Tibial nerve (tissue), 3 donors: ENCODE measurements at regions not wholly inside any gene's neighbourhood (a gene's known extent, or its start where the extent isn't known, plus 50 kb on each side); places are given as distances from the start of the nearest gene placed in this dataset.

Experiments
- POLR2A ChIP-seq, 2 donors: fragments of 450-650 bp; IDR thresholded peaks; one replicate each; pipeline ENCODE4 v1.6.1; 2017; ENCODE audit warnings: antibody characterized with exemption in 2 of 2, mild to moderate bottlenecking in 2 of 2, moderate library complexity in 2 of 2
- TF ChIP-seq, protein P1 (sequence below), 5 experiments: fragments of 200-600 bp in 3 of 5; fragments of 450-650 bp in 2 of 5; sonication (generic) in 3 of 5; IDR thresholded peaks; one replicate each; pipeline ENCODE4 v1.5.1; 2016 to 2019; ENCODE audit warnings: antibody characterized with exemption in 5 of 5, mild to moderate bottlenecking in 3 of 5, moderate library complexity in 2 of 5

DNA sequence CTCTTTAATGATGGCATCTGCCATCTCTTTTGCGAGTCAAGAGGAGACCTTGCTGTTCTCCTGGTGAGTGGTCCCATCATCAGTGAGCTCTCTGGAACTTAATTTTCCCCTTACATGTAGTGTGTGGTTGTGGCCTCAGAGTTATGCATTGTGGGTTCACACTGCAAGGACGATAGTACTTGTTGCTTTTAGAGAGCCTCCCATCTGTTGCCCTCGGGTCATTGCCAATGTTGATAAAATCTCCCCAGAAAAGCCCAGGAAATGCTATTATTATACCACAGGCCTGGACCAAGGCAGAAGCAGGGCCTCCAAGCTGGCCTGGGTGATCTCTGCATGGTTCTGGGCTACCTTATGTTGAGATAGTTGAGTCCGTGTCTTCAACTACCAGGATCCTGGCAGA, 241.6 kb downstream of the BMP7 start:
- TF ChIP-seq, protein P1, sequence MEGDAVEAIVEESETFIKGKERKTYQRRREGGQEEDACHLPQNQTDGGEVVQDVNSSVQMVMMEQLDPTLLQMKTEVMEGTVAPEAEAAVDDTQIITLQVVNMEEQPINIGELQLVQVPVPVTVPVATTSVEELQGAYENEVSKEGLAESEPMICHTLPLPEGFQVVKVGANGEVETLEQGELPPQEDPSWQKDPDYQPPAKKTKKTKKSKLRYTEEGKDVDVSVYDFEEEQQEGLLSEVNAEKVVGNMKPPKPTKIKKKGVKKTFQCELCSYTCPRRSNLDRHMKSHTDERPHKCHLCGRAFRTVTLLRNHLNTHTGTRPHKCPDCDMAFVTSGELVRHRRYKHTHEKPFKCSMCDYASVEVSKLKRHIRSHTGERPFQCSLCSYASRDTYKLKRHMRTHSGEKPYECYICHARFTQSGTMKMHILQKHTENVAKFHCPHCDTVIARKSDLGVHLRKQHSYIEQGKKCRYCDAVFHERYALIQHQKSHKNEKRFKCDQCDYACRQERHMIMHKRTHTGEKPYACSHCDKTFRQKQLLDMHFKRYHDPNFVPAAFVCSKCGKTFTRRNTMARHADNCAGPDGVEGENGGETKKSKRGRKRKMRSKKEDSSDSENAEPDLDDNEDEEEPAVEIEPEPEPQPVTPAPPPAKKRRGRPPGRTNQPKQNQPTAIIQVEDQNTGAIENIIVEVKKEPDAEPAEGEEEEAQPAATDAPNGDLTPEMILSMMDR (IDR thresholded peaks at IDR 0.05), result no peak
- TF ChIP-seq POLR2A (IDR thresholded peaks at IDR 0.05), result no peak
